IMR-90 (cell line): ENCODE measurements at regions not wholly inside any gene's neighbourhood (a gene's known extent, or its start where the extent isn't known, plus 50 kb on each side); places are given as distances from the start of the nearest gene placed in this dataset.

Source experiments
- CHD1 ChIP-seq: IDR thresholded peaks from 2 replicates; pipeline ENCODE4 v1.6.1; 2012; ENCODE audit warnings: low read depth, low read length, improper control_type of control experiment
- CTCF ChIP-seq: conservative IDR thresholded peaks from 2 replicates; pipeline ENCODE4 v1.5.1; 2012; ENCODE audit warnings: mild to moderate bottlenecking, low read depth, low read length, improper control_type of control experiment
- MXI1 ChIP-seq: IDR thresholded peaks from 2 replicates; pipeline ENCODE4 v1.6.1; 2012; ENCODE audit warnings: low read depth, mild to moderate bottlenecking, low read length, moderate library complexity, borderline replicate concordance
- NFE2L2 ChIP-seq: fragments of 150-350 bp; IDR thresholded peaks from 2 replicates; pipeline ENCODE4 v1.6.1; 2016; ENCODE audit warnings: low read depth, mild to moderate bottlenecking, low read length
- POLR2A ChIP-seq: IDR thresholded peaks from 2 replicates; pipeline ENCODE4 v1.6.1; 2012; ENCODE audit warnings: mild to moderate bottlenecking, low read depth, low read length
- RCOR1 ChIP-seq: IDR thresholded peaks from 2 replicates; pipeline ENCODE4 v1.6.1; 2012; ENCODE audit warnings: mild to moderate bottlenecking, low read length, improper control_type of control experiment; ENCODE audit not compliant: insufficient replicate concordance

- TF ChIP-seq CTCF, result no peak
- TF ChIP-seq NFE2L2, result no peak
- TF ChIP-seq MXI1, result no peak
- TF ChIP-seq POLR2A, result no peak
- TF ChIP-seq CHD1, result no peak
- TF ChIP-seq RCOR1, result no peak
Measured at GRCh38 chr19:28349604-28350003, 863.3 kb downstream of the UQCRFS1 start.
